Activated CD4-positive, alpha-beta T cell treated with anti-CD3 and anti-CD28 coated beads for 1 hour (primary cell): ENCODE measurements at regions not wholly inside any gene's neighbourhood (a gene's known extent, or its start where the extent isn't known, plus 50 kb on each side); places are given as distances from the start of the nearest gene placed in this dataset.
"Not testable (repeated sequence)": the region's sequence is repeated elsewhere in the genome, so short reads cannot be mapped to it uniquely, and the experiment has no call there.

Experiments
- DNase-seq: peaks from one replicate; pipeline ENCODE4 v3.0.0-alpha.2; 2020

- DNase-seq: no peak
Measured at GRCh38 chr7:121519548-121520521, 123.7 kb upstream of the FAM3C start.

DNA sequence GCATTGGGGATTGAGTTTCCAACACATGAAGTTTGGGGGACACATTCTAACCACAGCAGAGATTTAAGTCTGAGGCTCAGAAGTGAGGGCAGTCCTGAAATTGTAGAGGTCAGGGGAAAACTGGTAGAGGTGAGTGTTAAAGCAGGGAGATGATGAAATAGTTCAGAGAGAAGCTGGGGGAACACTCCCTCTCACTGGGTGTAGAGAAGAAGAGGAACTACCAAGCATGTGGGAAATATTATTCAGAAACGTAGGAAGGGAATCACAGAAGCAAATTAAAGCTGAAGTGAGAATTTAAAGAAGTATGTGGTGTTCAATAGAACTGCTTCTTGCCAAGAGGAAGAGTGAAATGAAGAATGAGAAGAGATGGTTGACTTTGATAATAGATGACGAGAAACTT lies 121.5 kb upstream of the FAM3C start:
- no peak for DNase-seq

- no peak for DNase-seq
Measured at GRCh38 chr7:121516821-121517220, 120.7 kb upstream of the FAM3C start.

DNA sequence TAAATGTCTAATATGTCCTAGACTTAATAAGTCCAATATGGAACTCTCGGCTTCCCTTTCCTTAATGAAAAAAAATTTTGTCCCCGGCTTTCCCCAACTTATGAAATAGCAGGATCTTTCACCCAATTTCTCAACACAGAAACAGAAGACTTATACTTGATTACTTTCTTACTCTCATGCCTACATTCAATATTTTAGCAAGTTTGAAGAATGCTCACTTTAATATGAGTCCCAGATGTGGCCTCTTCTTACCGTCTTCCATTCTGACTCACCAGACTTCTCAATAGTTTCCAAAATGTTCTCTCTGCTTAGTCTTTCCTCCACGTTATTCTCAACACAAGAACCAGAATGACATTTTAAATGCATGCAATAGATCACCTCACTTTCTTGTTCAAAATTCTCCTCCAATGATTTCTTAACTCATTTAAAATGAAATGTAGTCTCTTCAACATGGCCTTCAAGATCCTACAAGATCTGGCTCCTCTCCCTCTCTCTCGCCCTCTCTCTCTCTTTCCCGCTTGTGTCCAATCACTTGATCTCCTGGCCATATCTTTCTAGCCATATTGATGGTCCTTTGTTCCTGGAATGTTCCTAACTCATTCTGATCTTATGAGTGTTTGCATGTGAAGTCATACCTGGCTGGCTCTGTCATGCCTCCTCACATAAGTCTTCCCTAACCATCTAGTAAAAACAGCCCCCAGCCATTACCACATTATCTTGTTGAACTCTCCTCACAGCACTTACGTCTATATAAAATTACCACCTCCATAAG lies 119.7 kb upstream of the FAM3C start:
- no peak for DNase-seq

DNA sequence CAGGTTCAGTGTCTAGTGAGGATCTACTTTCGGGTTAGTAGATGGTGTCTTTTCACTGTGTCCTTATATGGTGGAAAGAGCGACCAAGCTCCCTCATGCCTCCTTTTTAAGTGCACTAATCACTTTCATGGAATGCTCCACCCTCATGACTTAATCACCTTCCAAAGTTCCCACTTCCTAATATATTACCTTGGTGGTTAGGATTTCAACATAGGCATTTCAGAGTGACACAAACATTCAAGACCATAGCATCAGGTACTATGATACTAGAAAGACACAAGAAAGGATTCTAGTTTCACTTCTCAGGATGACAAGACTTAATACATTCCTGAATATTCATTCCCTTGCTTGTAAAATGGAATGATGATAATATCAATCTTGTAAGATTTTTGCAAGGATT lies 119.1 kb upstream of the FAM3C start:
- no peak for DNase-seq

GRCh38 chr7:121513105-121513504 lies 117.0 kb upstream of the FAM3C start:
- DNase-seq: no peak

- DNase-seq: no peak
Measured at GRCh38 chr7:121510858-121511482, 114.9 kb upstream of the FAM3C start.

DNA sequence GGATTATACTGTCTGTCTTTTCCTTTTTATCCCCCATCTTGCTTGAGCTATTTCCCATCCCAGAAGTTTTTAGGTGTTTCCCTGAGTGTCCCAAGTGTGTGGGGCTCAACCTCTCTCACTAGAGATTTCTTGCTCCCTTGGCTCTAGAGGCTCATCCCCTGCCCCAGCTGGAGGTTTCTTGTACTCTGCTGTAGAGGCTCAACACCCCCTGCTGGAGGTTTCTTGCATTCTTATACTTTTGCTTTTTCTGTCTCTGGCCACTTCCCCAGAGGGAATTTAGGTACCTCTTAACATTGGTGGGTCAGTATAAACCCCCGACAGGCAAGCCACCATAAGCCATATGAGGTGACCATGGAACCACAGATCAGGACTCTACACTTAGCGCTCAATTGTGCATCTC lies 114.2 kb upstream of the FAM3C start:
- DNase-seq: no peak

DNA sequence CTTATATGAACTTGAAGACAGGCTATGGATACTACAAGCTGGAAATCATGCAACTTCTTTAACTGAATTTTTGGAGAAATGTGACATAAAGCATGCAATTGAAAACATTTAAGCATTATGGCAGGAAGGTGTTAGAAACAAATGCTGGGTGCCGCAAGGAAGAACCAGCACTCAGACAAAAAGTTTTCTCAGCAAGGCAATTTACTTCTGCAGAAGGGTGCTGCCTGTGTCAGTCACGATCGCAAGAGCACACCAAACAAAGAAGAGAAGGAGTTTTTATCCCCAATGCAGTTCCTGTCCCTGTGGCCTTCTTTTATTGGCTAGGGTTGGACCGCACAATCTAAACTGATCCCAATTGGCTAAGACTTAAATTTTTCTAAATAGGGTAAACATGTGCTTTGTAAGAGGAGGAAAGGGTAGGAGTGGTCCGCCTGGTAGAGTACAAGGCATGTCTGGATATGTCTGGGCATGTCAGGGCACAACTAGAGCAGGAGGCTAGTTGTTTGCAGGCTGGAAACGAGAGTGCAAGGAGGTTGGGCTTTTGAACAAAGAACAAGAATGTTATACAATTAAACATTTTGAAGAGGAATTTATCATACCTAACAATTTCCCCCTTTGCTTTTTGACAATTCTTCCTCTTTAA lies 109.6 kb upstream of the FAM3C start:
- DNase-seq: no peak

- no peak for DNase-seq
Measured at GRCh38 chr7:121505021-121505420, 108.9 kb upstream of the FAM3C start.

GRCh38 chr7:121504482-121504881 lies 108.4 kb upstream of the FAM3C start:
- DNase-seq: no peak

DNA sequence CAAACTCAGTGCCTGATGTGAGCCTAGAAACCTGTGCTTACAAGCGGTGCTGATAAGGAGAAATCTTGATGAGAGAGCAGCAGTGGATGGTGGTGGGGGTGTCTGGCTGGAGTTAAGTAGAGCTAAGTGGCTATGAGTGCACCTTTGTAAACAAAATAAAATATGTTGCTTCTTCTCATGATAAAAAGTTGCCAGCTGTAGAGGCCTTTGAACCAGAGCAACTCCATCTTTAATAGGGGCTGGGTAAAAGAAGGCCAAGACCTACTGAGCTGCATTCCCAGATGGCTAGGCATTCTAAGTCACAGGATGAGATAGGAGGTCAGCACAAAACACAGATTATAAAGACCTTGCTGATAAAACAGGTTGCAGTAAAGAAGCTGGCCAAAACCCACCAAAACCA lies 107.6 kb upstream of the FAM3C start:
- no peak for DNase-seq

- DNase-seq: no peak
Measured at GRCh38 chr7:121503039-121503438, 106.9 kb upstream of the FAM3C start.

- no peak for DNase-seq
Measured at GRCh38 chr7:121501566-121501965, 105.5 kb upstream of the FAM3C start.

DNA sequence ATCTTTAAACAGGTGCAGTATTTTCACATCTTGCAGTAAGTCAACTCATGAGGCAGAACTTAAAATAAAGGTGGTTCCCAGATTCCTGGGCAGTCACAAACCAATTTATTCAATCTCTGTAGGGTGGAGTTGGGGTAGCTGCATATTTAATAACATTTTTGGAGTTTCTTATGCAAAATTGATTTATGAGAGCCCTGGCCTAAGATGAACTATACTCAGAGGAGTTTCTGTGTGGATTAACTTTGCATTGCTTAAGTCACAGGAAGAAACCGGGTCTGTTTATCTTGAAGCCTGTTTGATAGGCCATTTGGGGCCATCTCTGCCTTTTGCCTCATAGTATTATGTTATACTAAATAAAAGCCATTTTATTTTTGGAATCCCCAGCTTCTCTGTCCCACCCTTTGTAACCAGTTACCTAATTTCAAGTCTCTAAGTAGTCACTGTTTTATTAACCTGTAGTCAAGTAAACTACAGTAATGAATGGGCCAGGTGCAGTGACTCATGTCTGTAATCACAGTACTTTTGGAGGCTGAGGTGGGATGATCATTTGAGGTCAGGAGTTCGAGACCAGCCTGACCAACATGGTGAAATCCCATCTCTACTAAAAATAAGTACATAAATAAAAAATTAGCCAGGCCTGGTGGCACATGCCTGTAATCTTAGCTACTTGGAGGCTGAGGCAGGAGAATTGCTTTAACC lies 104.4 kb upstream of the FAM3C start:
- DNase-seq: no peak

DNA sequence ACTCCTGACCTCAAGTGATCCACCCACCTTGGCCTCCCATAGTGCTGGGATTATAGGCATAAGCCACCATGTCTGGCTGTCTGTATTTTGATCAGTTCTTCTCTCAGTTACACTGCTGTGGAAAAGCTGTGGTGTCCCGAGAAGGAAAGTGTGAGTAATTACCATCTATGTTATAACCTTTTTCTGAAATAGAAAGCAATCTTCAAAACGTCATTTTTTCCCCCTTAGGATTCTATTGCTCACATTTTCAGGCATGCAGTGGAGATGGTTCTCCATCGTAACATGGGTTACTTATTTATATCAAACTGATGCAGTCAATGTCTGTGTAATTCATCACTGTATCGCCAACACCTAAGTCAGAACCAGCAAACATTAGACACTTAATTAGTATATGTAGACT lies 103.5 kb upstream of the FAM3C start:
- DNase-seq: no peak

DNA sequence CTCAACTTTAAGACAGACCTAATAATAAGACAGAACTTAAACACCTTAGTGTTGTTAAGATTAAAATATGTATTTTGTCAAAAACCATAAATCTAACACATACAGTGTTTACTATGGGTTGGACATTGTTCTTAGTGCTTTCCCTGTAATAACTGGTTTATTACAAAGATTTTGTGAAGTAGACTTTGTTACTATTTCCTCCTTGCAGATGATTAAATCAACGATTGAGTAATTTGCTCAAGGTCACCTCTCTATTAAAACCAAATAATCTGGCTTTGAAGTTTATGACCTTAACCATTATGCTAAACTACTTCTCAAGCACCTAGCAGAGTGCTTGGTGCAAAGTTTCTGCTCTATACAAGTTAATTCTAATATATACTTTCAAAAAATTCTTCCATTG lies 102.7 kb upstream of the FAM3C start:
- DNase-seq: no peak

DNA sequence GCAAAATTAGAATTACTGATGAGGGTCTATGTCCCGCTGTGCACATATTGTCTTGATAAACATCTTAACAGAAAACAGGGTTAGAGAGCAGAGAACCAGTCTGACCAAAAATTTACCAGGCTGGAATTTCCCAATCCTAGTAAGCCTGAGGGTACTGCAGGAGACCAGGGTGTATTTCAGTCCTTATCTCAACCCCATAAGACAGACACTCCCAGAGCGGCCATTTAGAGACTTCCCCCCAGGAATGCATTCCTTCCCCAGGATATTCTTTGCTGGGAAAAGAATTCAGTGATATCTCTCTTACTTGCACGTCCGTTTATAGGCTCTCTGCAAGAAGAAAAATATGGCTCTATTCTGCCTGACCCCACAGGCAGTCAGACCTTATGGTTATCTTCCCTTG lies 101.4 kb upstream of the FAM3C start:
- DNase-seq: not testable (repeated sequence)

DNA sequence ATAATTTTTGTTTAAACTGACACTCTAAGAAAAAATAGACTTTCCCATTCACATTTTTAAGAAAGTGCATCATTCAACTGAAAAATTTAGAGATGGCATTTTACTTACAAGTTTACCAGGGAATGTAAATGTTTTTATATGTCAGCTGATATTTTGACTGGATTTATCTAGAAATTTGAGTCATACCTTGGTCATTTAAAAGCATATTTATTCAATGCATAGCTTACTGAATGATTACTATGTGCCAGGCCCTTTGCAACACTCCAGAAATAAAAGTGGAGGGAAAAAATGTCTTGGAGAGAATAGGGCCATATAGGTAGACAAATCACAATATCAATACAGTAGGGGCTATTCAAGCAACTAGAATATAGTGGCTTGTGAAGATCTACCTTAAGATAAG lies 98.4 kb upstream of the FAM3C start:
- no peak for DNase-seq

DNA sequence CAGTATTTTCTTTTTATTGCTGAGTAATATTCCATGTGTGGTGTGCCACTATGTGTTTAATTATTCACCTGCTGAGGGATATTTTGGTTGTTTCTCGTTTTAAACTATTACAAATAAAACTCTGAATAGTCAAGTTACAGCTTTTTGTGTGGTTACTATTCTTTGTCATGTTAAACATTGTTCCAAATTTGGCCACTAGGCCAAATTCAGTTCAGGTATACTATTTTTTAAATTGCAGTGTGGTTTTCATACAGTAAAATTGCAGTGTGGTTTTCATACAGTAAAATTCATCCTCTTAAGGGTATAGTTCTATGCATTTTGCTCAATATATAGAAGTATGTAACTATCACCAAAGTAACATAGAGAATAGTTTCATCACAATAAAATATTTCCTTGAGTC lies 97.4 kb upstream of the FAM3C start:
- DNase-seq: no peak

GRCh38 chr7:121490309-121490708 lies 94.2 kb upstream of the FAM3C start:
- DNase-seq: no peak

DNA sequence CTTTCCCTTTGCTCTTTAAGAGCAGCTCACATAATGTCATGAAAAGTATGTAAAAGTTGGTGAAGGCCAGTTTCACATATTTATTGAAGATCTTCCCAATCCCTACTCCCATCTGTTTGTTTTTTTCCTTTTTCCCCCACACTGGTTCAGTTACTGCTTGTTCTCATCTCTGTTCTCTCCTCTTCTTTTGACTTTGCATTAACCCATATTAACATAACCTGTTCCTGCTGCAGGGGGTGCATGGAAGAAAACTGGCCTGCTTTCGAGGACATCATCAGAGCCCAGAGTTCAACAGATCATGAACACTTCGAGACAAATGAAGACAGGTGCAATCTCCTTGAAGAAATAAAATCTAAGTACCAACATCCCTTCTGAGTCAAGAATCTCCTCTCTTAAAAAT lies 93.3 kb upstream of the FAM3C start:
- no peak for DNase-seq
